Keratinocyte (primary cell): ENCODE measurements at regions not wholly inside any gene's neighbourhood (a gene's known extent, or its start where the extent isn't known, plus 50 kb on each side); places are given as distances from the start of the nearest gene placed in this dataset.

Source experiments
- DNase-seq: peaks from one replicate; pipeline ENCODE4 v3.0.0-alpha.2; 2011; ENCODE audit warnings: low read depth, missing footprints, low spot score
- FAIRE-seq: peaks from 2 replicates; lab custom pipeline; 2011; peaks lifted over from hg19 to GRCh38; lab: Jason Lieb, UNC
- H2AFZ ChIP-seq: 2 replicates; pipeline ENCODE4 v1.6.0; 2012; ENCODE audit warnings: low read length, control low read depth, inconsistent platforms; ENCODE audit not compliant: control insufficient read depth
- H3K27ac ChIP-seq: 2 replicates; pipeline ENCODE4 v1.5.1; 2011; ENCODE audit warnings: low read length; ENCODE audit not compliant: control insufficient read depth, insufficient read depth
- H3K27me3 ChIP-seq: 3 replicates; pipeline ENCODE4 v1.6.0; 2011; ENCODE audit warnings: low read length; ENCODE audit not compliant: control insufficient read depth, insufficient read depth; ENCODE audit errors: extremely low read depth
- H3K36me3 ChIP-seq, 2 experiments: 2 replicates in 1 of 2; 3 replicates in 1 of 2; pipeline ENCODE4 v1.5.1; 2011; ENCODE audit warnings: low read length in 2 of 2, mild to moderate bottlenecking in 1 of 2; ENCODE audit not compliant: control insufficient read depth in 2 of 2, insufficient read depth in 2 of 2; ENCODE audit errors: extremely low read depth in 1 of 2
- H3K4me1 ChIP-seq: 3 replicates; pipeline ENCODE4 v1.5.1; 2011; ENCODE audit warnings: low read length; ENCODE audit not compliant: control insufficient read depth, insufficient read depth; ENCODE audit errors: extremely low read depth
- H3K4me2 ChIP-seq: 3 replicates; pipeline ENCODE4 v1.6.0; 2011; ENCODE audit warnings: low read depth, low read length; ENCODE audit not compliant: control insufficient read depth, insufficient read depth; ENCODE audit errors: extremely low read depth
- H3K4me3 ChIP-seq, 3 experiments: fragments of 200-600 bp in 1 of 3; sonication (generic) in 1 of 3; 2 replicates in 2 of 3; 3 replicates in 1 of 3; pipeline ENCODE4 v1.5.1; 2011 to 2016; ENCODE audit warnings: low read length in 3 of 3, mild to moderate bottlenecking in 3 of 3, control low read depth in 2 of 3, inconsistent platforms in 1 of 3, low read depth in 1 of 3, mixed read lengths in 1 of 3, mixed run types in 1 of 3, moderate library complexity in 1 of 3; ENCODE audit not compliant: control insufficient read depth in 2 of 3, insufficient read depth in 2 of 3; ENCODE audit errors: extremely low read depth in 1 of 3
- H3K79me2 ChIP-seq: 2 replicates; pipeline ENCODE4 v1.6.0; 2012; ENCODE audit warnings: low read length; ENCODE audit not compliant: control insufficient read depth, insufficient read depth
- H3K9ac ChIP-seq: 3 replicates; pipeline ENCODE4 v1.6.0; 2011; ENCODE audit warnings: low read length; ENCODE audit not compliant: control insufficient read depth, insufficient read depth; ENCODE audit errors: extremely low read depth
- H3K9me1 ChIP-seq: 3 replicates; pipeline ENCODE4 v1.6.0; 2011; ENCODE audit warnings: low read length; ENCODE audit not compliant: control insufficient read depth, insufficient read depth; ENCODE audit errors: extremely low read depth
- H3K9me3 ChIP-seq: 2 replicates; pipeline ENCODE4 v1.5.1; 2012; ENCODE audit warnings: low read depth, low read length; ENCODE audit not compliant: control insufficient read depth
- H4K20me1 ChIP-seq: 3 replicates; pipeline ENCODE4 v1.6.0; 2011; ENCODE audit warnings: low read length; ENCODE audit not compliant: control insufficient read depth, insufficient read depth; ENCODE audit errors: extremely low read depth
- CTCF ChIP-seq, 3 experiments: IDR thresholded peaks in 1 of 3; conservative IDR thresholded peaks in 1 of 3; optimal IDR thresholded peaks in 1 of 3; 2 replicates in 2 of 3; 3 replicates in 1 of 3; pipeline versions ENCODE3 to v1.5.1; 2011; ENCODE audit warnings: low read length in 3 of 3, mild to moderate bottlenecking in 3 of 3, moderate library complexity in 2 of 3, control low read depth in 1 of 3, inconsistent platforms in 1 of 3; ENCODE audit not compliant: insufficient read depth in 2 of 3; ENCODE audit errors: extremely low read depth in 1 of 3
- EZH2 ChIP-seq: IDR thresholded peaks from one replicate; pipeline ENCODE4 v1.6.1; 2012; ENCODE audit warnings: inconsistent platforms, mild to moderate bottlenecking, low read length, moderate library complexity
- dilution Hi-C: fragments of 300-500 bp; cut with MboI; formaldehyde crosslinking; loops from one replicate; pipeline ENCODE4 v1.7.0; 2020; ENCODE audit warnings: low sequenced_read_pairs; ENCODE audit not compliant: extremely low pct_ligation_motif_present

GRCh38 chr5:51622161-51622790 is 239.0 kb downstream of the ISL1 start:
- Histone ChIP-seq H3K9me1 (no peaks in the 10 kb centered on the region), H3K9me3 (no peaks in the 10 kb centered on the region), H3K9ac (no peak overlapping the region), H4K20me1 (no peaks in the 10 kb centered on the region), H2AFZ (no peak overlapping the region), H3K4me2 (no peak overlapping the region), H3K27ac (no peak overlapping the region), H3K79me2 (no peaks in the 10 kb centered on the region), H3K27me3 (no peaks in the 10 kb centered on the region), H3K4me3 (no peak overlapping the region), H3K36me3 (no peaks in the 10 kb centered on the region), H3K4me1 (no peaks in the 10 kb centered on the region)
- dilution Hi-C loops: no loop called here
- TF ChIP-seq EZH2 (no peak), CTCF (optimal IDR thresholded peaks at IDR 0.05 in 1 of 3, IDR thresholded peaks at IDR 0.05 in 1 of 3, conservative IDR thresholded peaks at IDR 0.05 in 1 of 3; ENCODE audit: extremely low read depth in 1 of 3, insufficient read depth in 2 of 3, low read length in 3 of 3) (no peak)
- FAIRE-seq: no peak
- DNase-seq: no peak

- Histone ChIP-seq H3K4me1 (no peaks in the 10 kb centered on the region), H3K4me2 (no peak overlapping the region), H4K20me1 (no peaks in the 10 kb centered on the region), H3K79me2 (no peaks in the 10 kb centered on the region), H2AFZ (no peak overlapping the region), H3K27ac (no peak overlapping the region), H3K9me1 (no peaks in the 10 kb centered on the region), H3K36me3 (no peaks in the 10 kb centered on the region), H3K4me3 (no peak overlapping the region), H3K9ac (no peak overlapping the region), H3K27me3 (no peaks in the 10 kb centered on the region), H3K9me3 (no peaks in the 10 kb centered on the region)
- DNase-seq (no peak), FAIRE-seq (peak; percentile 59)
- TF ChIP-seq CTCF (optimal IDR thresholded peaks at IDR 0.05 in 1 of 3, IDR thresholded peaks at IDR 0.05 in 1 of 3, conservative IDR thresholded peaks at IDR 0.05 in 1 of 3; ENCODE audit: extremely low read depth in 1 of 3, insufficient read depth in 2 of 3, low read length in 3 of 3): no peak
- TF ChIP-seq EZH2: no peak
- dilution Hi-C loops: no loop called here
Measured at GRCh38 chr5:51625224-51625968, 242.1 kb downstream of the ISL1 start.
